ENCODE measurements at regions not wholly inside any gene's neighbourhood (a gene's known extent, or its start where the extent isn't known, plus 50 kb on each side); places are given as distances from the start of the nearest gene placed in this dataset.

DNA sequence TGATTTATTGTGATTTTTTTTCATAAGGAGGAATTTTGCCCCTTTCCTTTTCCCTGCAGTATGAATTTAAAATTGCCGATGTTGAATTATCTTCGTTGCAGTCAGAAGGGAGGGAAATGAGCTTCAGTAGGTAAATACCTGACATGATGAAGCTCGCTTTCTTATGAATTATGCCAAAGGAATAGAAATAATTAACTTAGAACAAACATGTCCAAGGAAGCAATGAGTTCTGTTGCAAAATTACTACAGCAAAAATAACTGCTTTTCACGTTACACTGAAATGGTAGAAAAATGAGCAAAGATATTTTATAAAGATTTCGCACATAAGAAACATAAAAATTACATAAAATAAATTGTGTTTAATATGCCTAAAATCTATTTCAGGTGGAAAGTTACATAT, 91.1 kb upstream of the ZNF804A start:
- H2AFZ ChIP-seq (ENCODE audit: low read depth, low read length): no peak overlapping the region
- no peaks in the 10 kb centered on the region for H4K20me1 ChIP-seq (ENCODE audit: insufficient read depth)
- no peak overlapping the region for H3K4me3 ChIP-seq (ENCODE audit: low read length)
- no peaks in the 10 kb centered on the region for H3K27me3 ChIP-seq (ENCODE audit: insufficient read depth, low read depth, low read length)
- H3K79me2 ChIP-seq (replicated peaks; ENCODE audit: insufficient read depth, low read length): no peaks in the 10 kb centered on the region
- H3F3A ChIP-seq (ENCODE audit: insufficient read depth, low read length, poor library complexity, severe bottlenecking): no peaks in the 10 kb centered on the region
- H3K9me2 ChIP-seq (ENCODE audit: insufficient read depth, low read length): no peaks in the 10 kb centered on the region
- H3K9ac ChIP-seq (ENCODE audit: low read length): no peak overlapping the region
- H3K4me2 ChIP-seq (ENCODE audit: low read length): no peak overlapping the region
- TF ChIP-seq SMC3 (conservative IDR thresholded peaks at IDR 0.05; ENCODE audit: poor library complexity) (no peak), POLR2AphosphoS5 (IDR thresholded peaks at IDR 0.05) (no peak), EZH2 (IDR thresholded peaks at IDR 0.05; ENCODE audit: borderline replicate concordance, insufficient read depth, low read length, poor library complexity, severe bottlenecking) (no peak), MXI1 (conservative IDR thresholded peaks at IDR 0.05; ENCODE audit: poor library complexity, severe bottlenecking) (no peak), TAF1 (IDR thresholded peaks at IDR 0.05; ENCODE audit: low read depth) (no peak), EP300 (conservative IDR thresholded peaks at IDR 0.05; ENCODE audit: poor library complexity, severe bottlenecking) (no peak), RAD21 (conservative IDR thresholded peaks at IDR 0.05) (no peak)
- TF ChIP-seq, protein P1, sequence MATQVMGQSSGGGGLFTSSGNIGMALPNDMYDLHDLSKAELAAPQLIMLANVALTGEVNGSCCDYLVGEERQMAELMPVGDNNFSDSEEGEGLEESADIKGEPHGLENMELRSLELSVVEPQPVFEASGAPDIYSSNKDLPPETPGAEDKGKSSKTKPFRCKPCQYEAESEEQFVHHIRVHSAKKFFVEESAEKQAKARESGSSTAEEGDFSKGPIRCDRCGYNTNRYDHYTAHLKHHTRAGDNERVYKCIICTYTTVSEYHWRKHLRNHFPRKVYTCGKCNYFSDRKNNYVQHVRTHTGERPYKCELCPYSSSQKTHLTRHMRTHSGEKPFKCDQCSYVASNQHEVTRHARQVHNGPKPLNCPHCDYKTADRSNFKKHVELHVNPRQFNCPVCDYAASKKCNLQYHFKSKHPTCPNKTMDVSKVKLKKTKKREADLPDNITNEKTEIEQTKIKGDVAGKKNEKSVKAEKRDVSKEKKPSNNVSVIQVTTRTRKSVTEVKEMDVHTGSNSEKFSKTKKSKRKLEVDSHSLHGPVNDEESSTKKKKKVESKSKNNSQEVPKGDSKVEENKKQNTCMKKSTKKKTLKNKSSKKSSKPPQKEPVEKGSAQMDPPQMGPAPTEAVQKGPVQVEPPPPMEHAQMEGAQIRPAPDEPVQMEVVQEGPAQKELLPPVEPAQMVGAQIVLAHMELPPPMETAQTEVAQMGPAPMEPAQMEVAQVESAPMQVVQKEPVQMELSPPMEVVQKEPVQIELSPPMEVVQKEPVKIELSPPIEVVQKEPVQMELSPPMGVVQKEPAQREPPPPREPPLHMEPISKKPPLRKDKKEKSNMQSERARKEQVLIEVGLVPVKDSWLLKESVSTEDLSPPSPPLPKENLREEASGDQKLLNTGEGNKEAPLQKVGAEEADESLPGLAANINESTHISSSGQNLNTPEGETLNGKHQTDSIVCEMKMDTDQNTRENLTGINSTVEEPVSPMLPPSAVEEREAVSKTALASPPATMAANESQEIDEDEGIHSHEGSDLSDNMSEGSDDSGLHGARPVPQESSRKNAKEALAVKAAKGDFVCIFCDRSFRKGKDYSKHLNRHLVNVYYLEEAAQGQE (IDR thresholded peaks at IDR 0.05; ENCODE audit: borderline replicate concordance): no peak
- TF ChIP-seq, protein P2, sequence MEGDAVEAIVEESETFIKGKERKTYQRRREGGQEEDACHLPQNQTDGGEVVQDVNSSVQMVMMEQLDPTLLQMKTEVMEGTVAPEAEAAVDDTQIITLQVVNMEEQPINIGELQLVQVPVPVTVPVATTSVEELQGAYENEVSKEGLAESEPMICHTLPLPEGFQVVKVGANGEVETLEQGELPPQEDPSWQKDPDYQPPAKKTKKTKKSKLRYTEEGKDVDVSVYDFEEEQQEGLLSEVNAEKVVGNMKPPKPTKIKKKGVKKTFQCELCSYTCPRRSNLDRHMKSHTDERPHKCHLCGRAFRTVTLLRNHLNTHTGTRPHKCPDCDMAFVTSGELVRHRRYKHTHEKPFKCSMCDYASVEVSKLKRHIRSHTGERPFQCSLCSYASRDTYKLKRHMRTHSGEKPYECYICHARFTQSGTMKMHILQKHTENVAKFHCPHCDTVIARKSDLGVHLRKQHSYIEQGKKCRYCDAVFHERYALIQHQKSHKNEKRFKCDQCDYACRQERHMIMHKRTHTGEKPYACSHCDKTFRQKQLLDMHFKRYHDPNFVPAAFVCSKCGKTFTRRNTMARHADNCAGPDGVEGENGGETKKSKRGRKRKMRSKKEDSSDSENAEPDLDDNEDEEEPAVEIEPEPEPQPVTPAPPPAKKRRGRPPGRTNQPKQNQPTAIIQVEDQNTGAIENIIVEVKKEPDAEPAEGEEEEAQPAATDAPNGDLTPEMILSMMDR (IDR thresholded peaks at IDR 0.05; ENCODE audit: poor library complexity, severe bottlenecking): no peak
- H3K36me3 ChIP-seq (ENCODE audit: insufficient read depth, low read length): no peaks in the 10 kb centered on the region
- no peak overlapping the region for H3K27ac ChIP-seq (ENCODE audit: low read length)
- H3K9me3 ChIP-seq (ENCODE audit: low read length): no peaks in the 10 kb centered on the region

DNA sequence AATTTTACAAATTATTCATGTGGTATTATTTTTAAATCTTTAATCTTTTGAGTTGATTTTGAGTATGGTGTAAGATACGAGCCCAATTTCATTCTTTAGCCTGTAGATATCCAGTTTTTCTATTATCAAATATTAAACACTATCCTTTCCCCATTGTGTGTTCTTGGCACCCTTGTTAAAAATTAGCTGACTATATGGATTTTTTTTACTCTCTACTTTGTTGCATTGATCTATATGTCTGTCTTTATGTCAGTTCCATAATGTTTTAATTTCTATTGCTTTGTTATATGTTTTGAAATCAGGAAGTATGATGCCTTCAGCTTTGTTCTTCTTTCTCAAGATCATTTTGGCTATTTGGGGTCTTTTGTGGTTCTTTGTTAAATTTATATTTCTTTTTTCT, 80.9 kb upstream of the ZNF804A start:
- no peak overlapping the region for H3K9ac ChIP-seq (ENCODE audit: low read length)
- H3K27me3 ChIP-seq (ENCODE audit: insufficient read depth, low read depth, low read length): no peaks in the 10 kb centered on the region
- TF ChIP-seq TAF1 (IDR thresholded peaks at IDR 0.05; ENCODE audit: low read depth): no peak
- TF ChIP-seq, protein P1 (IDR thresholded peaks at IDR 0.05; ENCODE audit: borderline replicate concordance): no peak
- no peaks in the 10 kb centered on the region for H4K20me1 ChIP-seq (ENCODE audit: insufficient read depth)
- no peak overlapping the region for H3K4me2 ChIP-seq (ENCODE audit: low read length)
- H3F3A ChIP-seq (ENCODE audit: insufficient read depth, low read length, poor library complexity, severe bottlenecking): no peaks in the 10 kb centered on the region
- H3K36me3 ChIP-seq (ENCODE audit: insufficient read depth, low read length): no peaks in the 10 kb centered on the region
- H3K27ac ChIP-seq (ENCODE audit: low read length): no peak overlapping the region
- no peaks in the 10 kb centered on the region for H3K9me3 ChIP-seq (ENCODE audit: low read length)
- H3K9me2 ChIP-seq (ENCODE audit: insufficient read depth, low read length): no peaks in the 10 kb centered on the region
- no peaks in the 10 kb centered on the region for H3K79me2 ChIP-seq (replicated peaks; ENCODE audit: insufficient read depth, low read length)
- H2AFZ ChIP-seq (ENCODE audit: low read depth, low read length): no peak overlapping the region
- H3K4me3 ChIP-seq (ENCODE audit: low read length): no peak overlapping the region
